ENCODE measurements at regions not wholly inside any gene's neighbourhood (a gene's known extent, or its start where the extent isn't known, plus 50 kb on each side); places are given as distances from the start of the nearest gene placed in this dataset.

GRCh38 chr3:168958466-168958865, 705.0 kb downstream of the MECOM start:
- no peaks in the 10 kb centered on the region for H3K27me3 ChIP-seq (ENCODE audit: insufficient read depth)
- H4K20me1 ChIP-seq (replicated peaks; ENCODE audit: insufficient read depth) = no peaks in the 10 kb centered on the region
- H3K79me2 ChIP-seq (replicated peaks; ENCODE audit: insufficient read depth) = no peaks in the 10 kb centered on the region
- H3K4me1 Mint-ChIP-seq = peaks cover 16% of the 10 kb centered on the region; the same call in 2 of the 3 replicates
- no peak overlapping the region for H2AFZ ChIP-seq
- peaks cover 2% of the 10 kb centered on the region for H3K27me3 Mint-ChIP-seq (ENCODE audit: insufficient read depth, low read depth, poor library complexity)
- H3K4me1 ChIP-seq (ENCODE audit: insufficient read depth) = peaks cover 21% of the 10 kb centered on the region; the same call in 1 of the 2 replicates
- no peak overlapping the region for H3K4me2 ChIP-seq
- no peak for TF ChIP-seq ZNF331 (CRISPR knock-in tag; IDR thresholded peaks at IDR 0.05; ENCODE audit: low read depth)
- TF ChIP-seq CTCF (conservative IDR thresholded peaks at IDR 0.05; ENCODE audit: low read depth in 2 of 2) = no peak
- no peak for TF ChIP-seq ZNF462 (CRISPR knock-in tag; IDR thresholded peaks at IDR 0.05)
- TF ChIP-seq ZNF114 (CRISPR knock-in tag; IDR thresholded peaks at IDR 0.05) = no peak
- no peak for TF ChIP-seq CREB1 (CRISPR knock-in tag; IDR thresholded peaks at IDR 0.05; ENCODE audit: low read depth)
- no peak for TF ChIP-seq JUNB (IDR thresholded peaks at IDR 0.05; ENCODE audit: unreplicated experiment)
- H3K9me3 Mint-ChIP-seq = peaks cover 5% of the 10 kb centered on the region; the same call in 2 of the 3 replicates
- DNase-seq (ENCODE audit: low spot score) (no peak), ATAC-seq (no peak)
- H3K36me3 Mint-ChIP-seq (ENCODE audit: low read depth) = peaks cover 5% of the 10 kb centered on the region; the same call in 2 of the 3 replicates
- H3K4me3 Mint-ChIP-seq = no peak overlapping the region
- no peaks in the 10 kb centered on the region for H3F3A ChIP-seq (replicated peaks; ENCODE audit: low read depth)
- H3K27ac Mint-ChIP-seq = no peak overlapping the region
- H3K4me3 ChIP-seq = no peak overlapping the region
- no peak overlapping the region for H3K27ac ChIP-seq (ENCODE audit: low read depth)
- no peaks in the 10 kb centered on the region for H3K9me2 ChIP-seq (ENCODE audit: insufficient read depth)
- no peaks in the 10 kb centered on the region; the same call in 1 of the 2 replicates for H3K36me3 ChIP-seq (ENCODE audit: insufficient read depth)

Measured in GM23338 (cell line).